GM18870 (cell line): ENCODE measurements at regions not wholly inside any gene's neighbourhood (a gene's known extent, or its start where the extent isn't known, plus 50 kb on each side); places are given as distances from the start of the nearest gene placed in this dataset.
"Not testable (repeated sequence)": the region's sequence is repeated elsewhere in the genome, so short reads cannot be mapped to it uniquely, and the experiment has no call there.

Experiments
- ATAC-seq: cut with Tn5 transposase; IDR thresholded peaks from one replicate; pipeline ENCODE4 v1.9.1; 2021; ENCODE audit warnings: moderate library complexity; ENCODE audit not compliant: unreplicated experiment

DNA sequence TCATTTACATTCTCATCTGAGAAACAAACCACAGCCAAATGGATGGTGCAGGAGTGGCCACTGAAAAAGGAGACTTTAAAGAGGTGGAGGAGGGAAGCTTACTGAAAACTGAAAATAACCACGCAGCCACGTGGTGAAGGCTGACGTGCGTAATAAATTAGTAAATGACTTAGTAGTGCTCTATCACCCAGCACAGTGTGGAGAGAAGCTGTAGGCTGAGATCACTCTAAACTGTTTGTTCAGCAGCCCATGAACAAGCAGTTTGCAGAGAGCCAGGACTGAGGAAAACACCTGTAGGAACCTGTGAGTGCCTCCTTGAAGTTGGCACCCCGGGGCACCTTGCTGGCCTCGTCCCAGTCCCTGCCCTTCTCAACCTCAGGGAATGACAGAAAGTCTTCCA, 193.0 kb downstream of the TXNL1 start:
- no peak for ATAC-seq

DNA sequence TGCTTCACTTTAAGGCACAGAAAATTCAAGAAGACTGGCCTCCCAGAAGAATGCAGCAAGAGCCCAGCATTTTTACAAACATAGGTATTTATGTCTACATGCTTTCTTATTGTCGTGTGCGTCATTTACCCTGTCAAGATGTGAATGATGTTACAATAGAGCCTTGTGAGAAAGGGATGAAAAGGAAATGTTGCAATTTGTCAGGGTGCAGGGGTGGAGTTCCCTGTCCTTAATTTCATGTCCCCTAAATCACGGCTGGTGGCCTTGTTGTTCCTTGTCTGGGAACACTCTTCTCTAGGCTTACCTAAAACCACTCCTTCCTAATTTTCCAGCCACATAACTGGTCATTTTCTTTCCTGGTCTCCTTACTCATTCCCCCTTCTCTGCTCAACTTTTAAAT, 194.2 kb downstream of the TXNL1 start:
- no peak for ATAC-seq

DNA sequence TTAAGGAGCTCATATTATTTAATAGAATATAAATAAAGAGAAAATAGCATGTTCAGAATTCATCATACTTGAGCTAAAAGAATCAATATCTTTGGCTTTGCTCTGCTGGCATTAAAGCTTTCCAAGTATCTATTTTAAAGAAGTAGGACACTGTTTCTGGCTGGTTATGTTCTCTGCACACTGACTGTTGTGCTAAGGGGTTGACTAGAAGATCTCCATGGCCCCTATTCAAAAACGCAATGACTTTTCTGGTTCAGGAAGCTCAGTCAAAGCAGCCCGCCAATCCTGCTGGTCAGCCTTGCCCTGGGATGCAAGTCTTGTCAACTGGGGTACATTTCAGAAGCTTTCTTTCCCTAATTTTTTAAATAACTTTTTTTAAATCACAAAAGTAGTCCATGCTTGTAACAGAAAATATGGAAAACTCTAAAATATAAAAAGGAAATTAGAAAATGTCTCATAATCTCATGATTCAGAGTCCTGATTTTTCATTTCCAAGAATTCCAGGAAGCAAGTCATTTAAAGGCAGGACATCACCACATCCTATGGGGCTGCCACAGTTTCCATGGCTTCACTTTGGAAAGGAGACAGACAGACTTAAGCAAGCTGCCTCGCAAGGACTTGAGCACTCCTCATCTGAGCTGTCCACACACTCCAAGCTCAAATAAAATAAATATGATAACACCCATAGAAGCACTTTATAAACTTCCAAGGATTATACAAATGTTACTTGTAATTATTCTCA, 195.1 kb downstream of the TXNL1 start:
- ATAC-seq = no peak

DNA sequence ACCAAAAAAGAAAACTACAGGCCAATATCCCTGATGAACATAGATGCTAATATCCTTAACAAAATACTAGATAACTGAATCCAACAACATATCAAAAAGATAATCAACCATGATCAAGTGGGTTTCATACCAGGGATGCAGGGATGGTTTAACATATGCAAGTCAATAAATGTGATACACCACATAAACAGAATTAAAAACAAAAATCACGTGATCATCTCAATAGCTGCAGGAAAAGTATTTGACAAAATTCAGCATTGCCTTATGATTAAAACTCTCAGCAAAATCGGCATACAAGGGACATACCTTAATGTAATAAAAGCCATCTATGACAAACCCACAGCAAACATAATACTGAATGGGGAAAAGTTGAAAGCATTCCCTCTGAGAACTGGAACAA, 199.9 kb downstream of the TXNL1 start:
- ATAC-seq = not testable (repeated sequence)

DNA sequence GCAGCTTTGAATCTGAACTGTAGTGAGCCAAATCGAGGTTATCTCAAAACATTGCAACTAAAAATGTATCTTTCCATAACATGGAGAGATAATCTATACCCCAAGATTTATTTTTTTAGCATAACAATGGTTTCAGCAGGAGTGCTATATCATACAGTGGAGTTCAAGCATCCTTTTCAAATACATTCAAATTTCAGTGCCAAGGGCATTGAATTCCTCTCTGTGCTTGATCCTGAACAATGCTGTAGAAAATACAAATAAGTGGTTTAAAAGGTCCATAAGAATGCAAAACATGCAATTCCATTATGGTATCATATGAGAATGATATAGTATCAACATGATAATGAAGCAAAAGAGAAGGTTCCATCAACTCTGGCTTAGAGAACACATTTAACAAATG, 201.7 kb downstream of the TXNL1 start:
- no peak for ATAC-seq

DNA sequence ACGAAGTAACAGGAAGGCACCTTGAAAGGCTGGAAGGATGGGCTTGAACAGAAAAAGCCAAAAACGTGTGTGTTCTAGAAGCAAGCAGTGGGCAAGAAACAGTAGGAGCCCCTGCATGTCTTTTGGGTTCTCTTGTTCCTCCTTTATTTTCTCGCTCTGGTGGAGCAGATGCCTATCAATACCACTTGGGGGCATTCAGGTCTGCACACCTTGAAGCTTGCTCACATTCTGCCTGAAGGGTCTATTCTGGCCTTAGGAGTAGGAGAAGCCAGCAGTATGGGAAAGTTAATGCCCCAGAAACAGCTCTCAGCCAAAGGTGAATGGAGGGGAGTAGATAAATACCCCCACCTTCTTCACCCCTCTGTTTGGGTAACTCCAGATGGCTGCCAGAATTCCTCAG, 204.5 kb downstream of the TXNL1 start:
- ATAC-seq = no peak

DNA sequence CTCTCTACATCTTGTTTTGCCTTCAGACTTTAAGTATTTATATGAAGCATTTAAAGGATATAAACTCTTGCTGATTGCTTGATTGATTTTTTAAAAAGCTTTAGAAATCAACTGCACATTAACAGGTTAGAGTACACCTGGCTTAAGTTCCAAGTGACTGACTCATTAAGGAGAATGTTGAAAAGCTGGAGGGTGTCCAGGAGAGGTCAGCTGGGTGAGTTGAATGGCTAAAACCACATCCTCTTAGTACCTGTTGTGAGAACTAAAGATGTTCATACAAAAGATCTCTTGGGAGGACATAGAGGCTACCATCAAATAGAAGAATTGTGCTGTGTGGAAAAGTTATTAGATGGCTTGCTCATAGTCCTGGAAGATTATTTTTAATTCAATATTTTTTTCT, 206.8 kb downstream of the TXNL1 start:
- no peak for ATAC-seq

DNA sequence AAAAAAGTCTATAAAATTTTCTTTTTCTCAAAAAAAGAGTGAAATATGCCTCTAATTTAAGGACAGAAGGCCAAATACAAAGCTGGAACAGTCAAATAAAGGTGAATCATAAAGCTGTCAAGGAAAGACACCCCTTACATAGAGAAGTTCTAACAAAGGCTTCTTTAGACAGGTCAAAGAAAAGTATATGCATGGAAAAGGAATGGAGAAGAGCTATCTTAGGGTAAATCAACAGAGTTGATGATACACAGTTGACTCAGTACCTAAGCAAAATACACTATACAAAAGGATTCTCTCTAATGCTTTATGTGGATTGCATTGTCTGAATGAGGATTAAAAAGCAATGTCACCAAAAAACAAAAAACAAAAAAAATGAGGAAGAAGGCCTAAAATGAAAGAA, 214.8 kb downstream of the TXNL1 start:
- no peak for ATAC-seq

DNA sequence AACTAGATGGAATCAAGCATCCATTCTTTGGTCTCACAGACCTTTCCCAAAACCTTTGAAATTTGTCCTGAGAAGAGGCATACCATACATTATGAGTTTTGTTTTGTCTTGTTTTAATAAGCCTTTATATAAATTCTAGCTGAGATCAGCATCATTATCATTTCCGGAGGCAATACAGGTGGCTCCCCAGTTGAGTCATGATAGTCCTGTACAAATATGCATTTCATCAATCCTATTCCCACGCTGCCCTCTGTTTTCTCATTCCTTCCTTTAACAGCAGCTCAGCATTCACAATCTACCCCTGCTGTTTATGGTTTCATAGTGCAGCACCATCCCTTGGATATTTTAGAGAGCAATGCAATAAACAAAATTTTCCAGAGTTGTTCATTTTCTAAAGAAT, 216.7 kb downstream of the TXNL1 start:
- no peak for ATAC-seq

DNA sequence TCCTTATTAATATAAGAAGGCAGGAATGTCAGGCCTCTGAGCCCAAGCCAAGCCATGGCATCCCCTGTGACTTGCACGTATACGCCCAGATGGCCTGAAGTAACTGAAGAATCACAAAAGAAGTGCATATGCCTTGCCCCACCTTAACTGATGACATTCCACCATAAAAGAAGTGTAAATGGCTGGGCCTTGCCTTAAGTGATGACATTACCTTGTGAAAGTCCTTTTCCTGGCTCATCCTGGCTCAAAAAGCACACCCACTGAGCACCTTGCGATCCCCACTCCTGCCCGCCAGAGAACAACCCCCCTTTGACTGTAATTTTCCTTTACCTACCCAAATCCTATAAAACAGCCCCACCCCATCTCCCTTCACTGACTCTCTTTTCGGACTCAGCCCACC, 217.5 kb downstream of the TXNL1 start:
- not testable (repeated sequence) for ATAC-seq

DNA sequence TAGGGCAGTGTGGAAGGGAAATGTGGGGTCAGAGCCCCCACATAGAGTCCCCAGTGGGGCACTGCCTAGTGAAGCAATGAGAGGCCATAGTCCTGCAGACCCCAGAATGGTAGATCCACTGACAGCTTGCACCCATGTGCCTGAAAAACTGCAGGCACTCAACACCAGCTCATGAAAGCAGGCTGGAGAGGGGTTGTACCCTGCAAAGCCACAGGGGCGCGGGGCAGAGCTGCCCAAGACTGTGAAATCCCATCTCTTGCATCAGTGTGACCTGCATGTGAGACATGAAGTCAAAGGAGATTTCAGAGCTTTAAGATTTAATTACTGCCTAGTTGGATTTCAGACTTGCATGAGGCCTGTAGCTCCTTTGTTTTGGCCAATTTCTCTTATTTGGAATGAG, 224.0 kb downstream of the TXNL1 start:
- no peak for ATAC-seq

DNA sequence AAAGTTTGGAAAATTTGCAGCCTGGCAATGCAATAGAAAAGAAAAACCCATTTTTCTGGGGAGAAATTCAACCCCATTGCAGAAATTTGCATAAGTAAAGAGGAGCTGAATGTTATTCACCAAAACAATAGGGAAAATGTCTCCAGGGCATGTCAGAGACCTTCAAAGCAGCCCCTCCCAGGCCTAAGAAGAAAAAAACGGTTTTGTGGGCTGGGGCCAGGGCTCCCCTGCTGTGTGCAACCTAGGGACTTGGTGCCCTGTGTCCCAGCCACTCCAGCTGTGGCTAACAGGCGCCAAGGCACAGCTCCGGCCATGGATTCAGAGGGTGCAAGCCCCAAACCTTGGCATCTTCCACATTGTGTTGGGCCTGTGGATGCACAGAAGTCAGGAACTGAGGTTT, 224.5 kb downstream of the TXNL1 start:
- no peak for ATAC-seq

DNA sequence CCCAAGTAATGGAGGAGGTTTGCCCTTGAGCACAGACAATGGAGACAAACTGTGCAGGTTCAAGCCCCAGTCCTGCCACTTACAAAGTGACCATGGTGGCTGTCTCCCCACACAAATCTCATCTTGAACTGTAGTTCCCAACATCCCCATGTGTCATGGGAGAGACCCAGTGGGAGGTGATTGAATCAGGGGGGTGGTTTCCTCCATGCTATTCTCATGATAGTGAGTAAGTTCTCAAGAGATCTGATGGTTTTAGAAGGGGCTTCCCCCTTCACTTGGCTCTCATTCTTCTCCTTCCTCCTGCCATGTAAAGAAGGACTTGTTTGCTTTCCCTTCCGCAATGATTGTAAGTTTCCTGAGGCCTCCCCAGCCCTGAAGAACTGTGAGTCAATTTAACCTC, 225.4 kb downstream of the TXNL1 start:
- no peak for ATAC-seq

DNA sequence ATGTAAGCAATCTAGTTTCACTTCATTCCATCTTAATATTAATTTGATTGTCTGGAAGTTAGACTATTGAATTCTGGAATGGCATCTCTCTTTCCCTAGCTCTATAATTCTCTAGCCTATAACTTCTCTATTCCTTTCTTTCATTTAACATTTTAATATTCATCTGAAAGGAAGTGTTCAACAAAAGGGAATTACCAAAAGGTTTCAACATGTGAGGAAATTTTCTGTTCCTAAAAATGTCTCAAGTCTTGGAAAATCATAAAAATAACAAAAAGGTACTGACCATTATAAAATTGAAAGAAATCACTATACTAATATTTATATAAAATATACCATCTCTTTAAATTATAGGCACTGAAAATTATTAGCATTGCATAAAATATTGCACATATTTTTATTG, 228.7 kb downstream of the TXNL1 start:
- ATAC-seq = no peak

DNA sequence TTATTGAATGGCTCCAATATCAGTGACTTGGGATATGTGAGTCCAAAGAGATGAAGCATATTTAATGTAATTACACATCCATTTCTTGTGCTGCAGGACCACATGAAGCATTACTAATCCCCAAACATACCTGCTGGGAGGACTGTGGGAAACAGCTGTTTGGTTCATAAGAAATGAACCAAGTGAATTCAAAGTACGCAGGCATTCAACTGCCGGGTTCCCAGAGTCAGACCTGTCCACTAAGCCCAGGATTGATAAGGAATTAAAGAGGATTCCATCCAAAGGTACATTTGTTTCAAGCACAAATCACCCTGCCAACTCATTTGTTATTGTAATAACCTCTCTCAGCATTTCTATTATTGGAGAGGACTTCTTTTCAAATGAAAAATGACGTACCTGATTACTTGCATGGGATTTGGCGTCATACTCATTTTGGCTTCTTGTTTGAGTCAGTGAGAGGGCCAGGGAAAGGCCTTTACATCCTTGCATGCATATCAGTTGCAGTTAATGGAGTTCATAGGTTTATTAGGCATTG, 230.7 kb downstream of the TXNL1 start:
- no peak for ATAC-seq

DNA sequence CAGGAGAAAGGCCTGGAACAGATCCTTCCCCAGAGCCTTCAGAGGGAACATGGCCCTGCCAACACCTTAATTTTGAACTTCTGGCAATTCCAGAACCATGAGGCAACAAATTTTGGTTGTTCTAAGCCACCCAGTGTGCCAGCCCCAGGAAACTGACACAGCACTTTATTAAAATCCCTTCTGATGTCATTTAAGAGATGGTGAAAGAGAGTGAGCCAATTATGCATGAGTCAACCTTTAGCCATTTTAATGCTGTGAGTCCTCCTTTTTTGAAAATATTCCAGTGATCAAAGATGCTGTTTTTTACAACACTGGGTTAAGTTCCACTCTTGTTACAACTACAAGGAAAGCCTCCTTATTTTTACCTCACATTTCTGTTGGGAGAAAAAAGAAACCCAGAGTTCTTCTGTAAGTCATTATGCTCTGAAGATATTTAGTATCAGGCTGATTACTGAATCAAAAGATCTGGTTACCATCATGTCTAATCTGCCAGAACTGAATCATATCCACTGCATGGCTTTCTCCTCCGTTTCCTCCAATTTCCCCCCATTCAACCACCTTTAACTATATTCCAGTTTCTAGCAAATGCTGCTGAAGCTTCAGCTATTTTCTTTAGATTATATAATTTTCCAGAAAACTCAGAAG, 235.4 kb downstream of the TXNL1 start:
- ATAC-seq = no peak

DNA sequence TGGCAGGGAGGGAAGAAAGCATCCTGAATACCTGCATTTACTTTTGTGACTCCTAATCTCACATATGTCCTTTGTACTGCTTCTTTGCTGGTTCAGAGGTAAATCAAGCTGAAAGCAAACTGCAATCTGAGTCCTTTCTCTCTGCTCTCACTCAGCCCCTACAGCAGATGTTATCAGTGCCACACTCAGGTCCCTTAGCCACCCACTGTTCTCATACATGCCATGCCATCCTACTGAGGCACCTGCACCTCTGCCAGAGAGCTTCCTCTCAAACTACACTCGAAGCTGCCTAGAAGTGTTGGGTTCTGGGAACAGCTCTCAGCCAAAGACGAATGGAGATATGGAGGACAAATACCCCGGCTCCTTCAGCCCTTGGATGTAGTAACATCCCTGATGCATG, 244.5 kb downstream of the TXNL1 start:
- no peak for ATAC-seq

DNA sequence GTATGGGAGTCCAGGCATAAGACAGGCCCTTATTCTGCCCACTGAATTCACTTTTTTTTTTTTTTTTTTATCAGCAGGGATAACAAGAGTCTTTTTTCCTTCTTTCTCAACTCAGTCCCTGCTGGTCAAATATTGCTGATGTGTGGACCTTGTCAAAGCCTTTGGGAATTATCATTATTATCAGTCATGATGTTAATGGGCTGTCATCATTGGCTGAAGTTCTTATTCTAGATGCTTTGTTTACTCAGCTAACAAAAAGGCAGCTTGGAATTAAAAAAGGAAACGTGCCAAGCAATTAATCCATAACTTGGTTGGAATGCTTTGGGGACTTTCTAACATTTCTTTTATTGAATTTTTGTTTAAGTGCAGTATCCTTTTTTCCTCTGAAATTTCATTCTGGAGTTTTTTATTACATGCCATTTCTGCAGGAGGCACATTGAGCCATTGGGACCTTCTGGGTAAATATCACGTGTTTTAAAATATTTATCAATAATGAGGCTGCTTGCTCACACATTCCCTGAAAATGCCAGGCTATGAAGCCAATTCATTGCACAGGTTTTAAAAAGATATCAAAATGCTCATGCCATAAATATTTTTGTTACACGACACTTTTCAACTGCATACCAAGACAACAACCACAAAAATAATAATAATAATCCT, 246.3 kb downstream of the TXNL1 start:
- ATAC-seq = no peak

DNA sequence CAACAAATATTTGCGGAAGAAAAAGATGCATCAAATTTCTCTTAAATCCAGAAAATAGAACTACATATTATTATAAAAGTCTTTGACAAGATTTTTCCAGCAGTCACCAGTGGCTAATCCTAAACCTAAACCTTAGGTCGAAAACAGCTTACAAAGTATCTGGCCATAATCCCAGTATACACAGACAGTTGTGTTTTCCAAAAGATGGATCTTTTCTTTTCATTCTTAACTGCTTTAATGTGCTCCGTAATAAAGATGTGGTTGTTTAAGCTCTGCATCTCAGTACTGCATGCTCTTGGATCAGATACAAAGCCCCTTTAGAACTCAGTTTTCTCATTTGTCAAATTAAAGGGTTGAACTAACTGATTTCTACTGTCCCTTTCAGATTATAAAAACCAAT, 247.8 kb downstream of the TXNL1 start:
- ATAC-seq = no peak

DNA sequence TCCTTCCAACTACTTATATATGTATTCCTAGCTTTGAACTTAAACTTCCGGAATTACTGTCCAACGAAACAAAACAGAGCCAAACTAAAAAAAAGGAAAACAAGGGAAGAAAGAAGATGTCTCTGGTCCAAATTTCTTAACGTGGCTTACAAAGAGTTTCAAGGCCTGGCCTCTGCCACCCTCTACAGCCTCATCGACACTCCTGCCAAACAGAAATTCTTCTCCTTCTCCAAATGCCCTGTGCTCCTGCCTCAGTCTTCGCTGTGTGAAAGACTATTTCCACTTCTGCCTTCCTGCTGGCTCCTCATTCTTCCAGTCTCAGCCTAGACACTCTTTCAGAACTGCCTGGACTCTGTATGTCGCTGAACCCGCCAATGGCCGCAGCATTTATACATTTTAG, 249.2 kb downstream of the TXNL1 start:
- ATAC-seq = no peak

DNA sequence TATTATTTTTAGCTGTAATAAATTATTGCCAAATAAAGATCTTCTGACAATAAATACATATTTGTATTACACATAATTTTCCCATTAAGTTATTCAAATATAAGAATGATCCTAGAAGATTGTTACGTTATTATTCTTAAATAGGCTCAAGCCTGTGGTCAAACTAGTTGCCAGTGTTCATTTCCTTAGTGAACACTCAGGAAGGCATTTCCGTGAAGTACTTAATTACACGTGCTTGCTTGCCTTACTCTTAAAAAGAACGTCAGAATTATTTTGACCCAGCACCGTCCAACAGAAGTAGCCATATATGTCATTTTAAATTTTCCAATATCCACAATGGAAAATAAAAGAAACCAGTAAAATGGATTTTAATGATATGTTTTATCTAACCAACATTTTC, 249.8 kb downstream of the TXNL1 start:
- ATAC-seq = no peak

DNA sequence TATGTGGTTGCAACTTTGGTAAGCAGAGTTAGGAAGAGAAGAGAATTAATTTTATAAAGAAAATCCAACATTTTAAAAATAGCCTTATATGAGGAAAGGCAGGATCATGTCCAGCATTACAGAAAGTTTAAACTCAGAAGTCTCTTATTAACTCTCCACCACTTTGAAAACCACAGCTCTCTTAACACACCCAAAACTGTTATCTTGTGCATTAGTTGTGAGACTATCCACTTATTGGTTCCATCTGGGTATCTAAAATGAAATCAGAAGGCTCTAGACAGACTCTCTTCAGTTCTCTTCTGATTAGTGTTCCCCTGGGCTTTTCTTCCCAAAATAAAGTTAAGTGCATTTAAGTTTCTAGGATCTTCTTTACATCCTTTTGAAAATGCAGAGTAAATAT, 251.5 kb downstream of the TXNL1 start:
- no peak for ATAC-seq
